ENCODE measurements at regions not wholly inside any gene's neighbourhood (a gene's known extent, or its start where the extent isn't known, plus 50 kb on each side); places are given as distances from the start of the nearest gene placed in this dataset.

DNA sequence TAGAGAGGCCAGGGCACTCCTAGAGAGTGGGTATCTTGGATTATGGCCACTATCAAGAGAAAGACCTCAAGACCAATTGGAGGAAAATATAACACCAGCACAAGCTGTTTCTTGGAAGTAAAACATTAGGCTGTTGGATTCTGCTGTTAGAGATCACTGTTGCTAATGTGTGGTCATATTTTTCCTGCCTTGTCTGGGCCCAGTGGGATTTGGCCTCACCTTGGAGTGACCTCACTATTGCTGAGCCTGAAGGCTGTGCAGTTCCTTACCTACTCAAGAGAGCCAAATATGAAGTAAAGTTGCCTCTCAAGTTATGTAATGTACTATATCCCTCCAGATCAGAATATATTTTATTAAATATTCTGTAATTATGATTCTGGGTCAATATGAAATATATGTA, 355.4 kb upstream of the CTSO start:
- no peak overlapping the region for H3K27ac ChIP-seq
- no peak for TF ChIP-seq ZFX (IDR thresholded peaks at IDR 0.05; ENCODE audit: borderline replicate concordance)
- TF ChIP-seq, protein P1, sequence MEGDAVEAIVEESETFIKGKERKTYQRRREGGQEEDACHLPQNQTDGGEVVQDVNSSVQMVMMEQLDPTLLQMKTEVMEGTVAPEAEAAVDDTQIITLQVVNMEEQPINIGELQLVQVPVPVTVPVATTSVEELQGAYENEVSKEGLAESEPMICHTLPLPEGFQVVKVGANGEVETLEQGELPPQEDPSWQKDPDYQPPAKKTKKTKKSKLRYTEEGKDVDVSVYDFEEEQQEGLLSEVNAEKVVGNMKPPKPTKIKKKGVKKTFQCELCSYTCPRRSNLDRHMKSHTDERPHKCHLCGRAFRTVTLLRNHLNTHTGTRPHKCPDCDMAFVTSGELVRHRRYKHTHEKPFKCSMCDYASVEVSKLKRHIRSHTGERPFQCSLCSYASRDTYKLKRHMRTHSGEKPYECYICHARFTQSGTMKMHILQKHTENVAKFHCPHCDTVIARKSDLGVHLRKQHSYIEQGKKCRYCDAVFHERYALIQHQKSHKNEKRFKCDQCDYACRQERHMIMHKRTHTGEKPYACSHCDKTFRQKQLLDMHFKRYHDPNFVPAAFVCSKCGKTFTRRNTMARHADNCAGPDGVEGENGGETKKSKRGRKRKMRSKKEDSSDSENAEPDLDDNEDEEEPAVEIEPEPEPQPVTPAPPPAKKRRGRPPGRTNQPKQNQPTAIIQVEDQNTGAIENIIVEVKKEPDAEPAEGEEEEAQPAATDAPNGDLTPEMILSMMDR (IDR thresholded peaks at IDR 0.05) = no peak

DNA sequence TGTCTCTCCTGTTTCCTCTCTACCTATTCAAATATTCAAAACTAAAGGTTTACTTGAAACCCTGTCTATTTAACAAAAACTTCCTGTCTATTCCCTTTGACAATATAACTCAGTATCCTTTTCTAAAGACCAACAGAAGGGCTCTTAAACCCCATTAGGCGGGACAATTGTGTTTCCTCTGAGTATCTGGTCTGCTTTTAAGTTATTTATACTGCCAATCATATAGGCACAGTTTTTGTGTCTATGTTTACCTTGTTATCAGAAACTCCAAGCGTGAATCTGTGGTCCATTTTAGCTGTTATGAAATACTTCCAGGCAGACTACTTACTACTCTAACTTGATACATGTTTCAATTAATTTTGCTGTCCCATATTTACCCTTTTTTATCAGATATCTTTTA, 350.0 kb upstream of the CTSO start:
- TF ChIP-seq, protein P1 (IDR thresholded peaks at IDR 0.05) = no peak
- TF ChIP-seq ZFX (IDR thresholded peaks at IDR 0.05; ENCODE audit: borderline replicate concordance) = no peak
- H3K27ac ChIP-seq = no peak overlapping the region

DNA sequence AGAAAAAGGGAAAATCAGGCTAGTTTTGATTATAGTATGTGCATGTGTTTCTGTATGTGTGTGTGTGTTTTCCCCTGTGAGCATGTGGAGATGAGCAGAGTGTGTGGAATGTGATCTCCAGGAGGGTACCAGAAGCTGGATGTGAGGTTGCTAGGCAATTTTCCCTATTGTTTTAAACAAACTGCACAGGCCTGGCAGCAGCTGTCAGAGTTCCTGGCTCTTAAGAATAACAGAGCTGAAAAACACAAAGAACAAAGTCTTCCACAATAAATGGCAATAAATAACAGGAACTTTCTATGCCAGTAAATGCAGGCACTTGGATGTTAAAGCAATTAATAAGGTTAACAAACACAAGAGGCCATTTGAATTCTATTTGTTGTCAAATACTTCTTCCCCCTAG, 344.6 kb upstream of the CTSO start:
- no peak overlapping the region for H3K27ac ChIP-seq
- TF ChIP-seq ZFX (IDR thresholded peaks at IDR 0.05; ENCODE audit: borderline replicate concordance) = no peak
- TF ChIP-seq, protein P1 (IDR thresholded peaks at IDR 0.05) = no peak

DNA sequence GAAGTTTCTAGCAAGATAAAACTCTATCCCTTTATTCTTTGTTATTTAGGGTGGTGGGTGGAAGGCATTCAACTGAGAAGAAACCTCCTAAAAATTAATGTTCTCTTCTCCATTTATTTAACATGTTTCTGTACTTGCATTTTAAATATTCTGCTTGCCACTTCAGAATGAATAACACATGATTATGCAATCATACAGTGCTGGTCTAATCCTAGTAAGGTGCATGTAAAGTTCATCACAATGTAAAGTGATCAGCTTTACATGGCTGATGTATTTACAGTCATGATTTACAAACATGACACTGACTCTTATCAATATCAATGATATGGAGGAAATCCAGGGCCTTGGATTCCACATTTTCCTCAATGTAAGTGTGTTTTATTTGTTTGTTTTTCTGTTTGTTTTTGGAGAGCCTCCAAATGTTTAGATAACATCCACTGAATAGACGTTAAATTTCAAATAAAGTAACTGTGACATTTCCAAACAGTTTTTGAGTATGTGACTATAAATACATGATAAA, 342.1 kb upstream of the CTSO start:
- no peak overlapping the region for H3K27ac ChIP-seq
- TF ChIP-seq, protein P1 (IDR thresholded peaks at IDR 0.05) = no peak
- no peak for TF ChIP-seq ZFX (IDR thresholded peaks at IDR 0.05; ENCODE audit: borderline replicate concordance)

DNA sequence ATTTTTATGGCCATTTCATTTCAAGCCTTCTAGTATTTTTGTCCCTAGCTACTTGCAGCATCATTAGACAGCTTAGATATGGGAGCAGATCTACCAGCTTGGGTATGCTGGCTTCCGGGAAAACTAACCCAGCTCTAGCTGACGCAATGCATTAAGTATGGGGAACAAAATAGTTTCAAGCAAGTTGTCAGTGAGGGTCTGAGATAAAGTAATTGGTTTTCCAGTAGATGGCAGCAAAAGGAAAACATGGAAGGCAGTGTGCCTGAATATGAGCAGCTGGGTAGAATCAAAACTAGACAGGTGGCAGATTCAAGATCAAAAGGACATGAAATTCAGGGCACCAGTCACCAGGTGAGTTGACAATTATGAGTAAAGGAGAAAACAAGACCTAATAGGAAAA, 340.9 kb upstream of the CTSO start:
- TF ChIP-seq, protein P1 (IDR thresholded peaks at IDR 0.05) = peak; percentile 65
- TF ChIP-seq ZFX (IDR thresholded peaks at IDR 0.05; ENCODE audit: borderline replicate concordance) = no peak
- no peak overlapping the region for H3K27ac ChIP-seq

DNA sequence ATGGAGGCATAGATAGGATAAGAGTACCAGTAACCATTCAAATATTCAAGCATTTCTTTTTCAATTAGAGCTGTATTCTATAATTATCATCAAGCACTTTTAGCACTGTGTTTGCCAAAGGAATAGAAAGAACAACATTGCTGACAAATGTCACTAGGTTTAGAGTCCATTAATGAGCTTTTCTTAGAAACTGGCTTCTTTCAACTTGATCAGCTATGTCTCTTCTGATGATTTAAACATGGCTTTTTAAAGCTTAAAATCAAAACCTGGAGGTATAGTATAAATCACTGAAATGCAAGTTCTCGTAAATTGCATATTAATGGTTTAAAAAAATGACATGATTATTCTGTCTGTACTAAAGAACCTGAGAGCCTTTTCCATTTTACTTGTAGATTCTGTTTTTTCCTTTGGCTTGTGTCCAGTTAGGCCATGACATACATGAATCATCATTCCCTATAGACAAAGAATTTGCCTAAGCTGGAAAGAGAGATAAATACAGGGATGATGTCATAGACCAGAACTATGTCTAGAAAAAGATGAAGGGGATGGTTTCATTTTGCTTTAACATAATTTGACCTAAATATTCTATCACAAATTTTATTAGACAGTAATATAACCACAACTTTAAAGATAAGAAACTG, 340.1 kb upstream of the CTSO start:
- TF ChIP-seq ZFX (IDR thresholded peaks at IDR 0.05; ENCODE audit: borderline replicate concordance) = no peak
- TF ChIP-seq, protein P1 (IDR thresholded peaks at IDR 0.05) = no peak
- H3K27ac ChIP-seq = no peak overlapping the region

DNA sequence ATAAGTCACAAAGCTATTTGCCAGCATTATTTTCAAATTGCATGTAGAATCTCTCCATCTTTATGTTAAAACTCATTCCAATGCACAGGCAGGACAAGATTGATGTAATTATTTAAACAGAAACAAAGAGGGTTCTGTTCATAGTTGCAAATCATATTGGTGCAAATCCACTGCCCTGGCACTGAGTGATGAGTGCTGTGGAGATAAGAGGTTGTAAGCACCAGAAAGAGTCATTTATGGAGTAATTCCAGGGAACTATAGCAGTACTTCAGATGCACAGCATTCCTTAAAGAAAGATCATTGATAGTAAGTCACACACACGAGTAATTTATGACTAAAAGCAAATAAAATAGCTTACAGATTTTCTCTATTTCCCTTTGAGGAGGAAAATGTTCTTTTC, 337.7 kb upstream of the CTSO start:
- no peak for TF ChIP-seq ZFX (IDR thresholded peaks at IDR 0.05; ENCODE audit: borderline replicate concordance)
- TF ChIP-seq, protein P1 (IDR thresholded peaks at IDR 0.05) = no peak
- H3K27ac ChIP-seq = no peak overlapping the region

All from 22Rv1 (cell line).